Neural cell (in vitro differentiated cells): ENCODE measurements at regions not wholly inside any gene's neighbourhood (a gene's known extent, or its start where the extent isn't known, plus 50 kb on each side); places are given as distances from the start of the nearest gene placed in this dataset.

Source experiments
- H2AFZ ChIP-seq: fragments of 200-600, 300-800 bp; sonication (generic), shearing (Covaris generic); 2 replicates; pipeline ENCODE4 v1.6.0; 2014; ENCODE audit warnings: low read depth, mild to moderate bottlenecking, antibody characterized with exemption, low read length, moderate library complexity
- H3F3A ChIP-seq: fragments of 200-600 bp; shearing (Covaris generic); 2 replicates; pipeline ENCODE4 v1.6.1; 2016; ENCODE audit warnings: mild to moderate bottlenecking, moderate library complexity, mixed read lengths, antibody characterized with exemption, low read length; ENCODE audit not compliant: insufficient read depth, poor library complexity, severe bottlenecking
- H3K27ac ChIP-seq: fragments of 200-600, 300-800 bp; sonication (generic), shearing (Covaris generic); 2 replicates; pipeline ENCODE4 v1.5.1; 2014; ENCODE audit warnings: mild to moderate bottlenecking, low read length, moderate library complexity
- H3K27me3 ChIP-seq: fragments of 300-800, 200-600 bp; sonication (generic), shearing (Covaris generic); 2 replicates; pipeline ENCODE4 v1.6.0; 2014; ENCODE audit warnings: mild to moderate bottlenecking, low read depth, low read length, moderate library complexity; ENCODE audit not compliant: insufficient read depth
- H3K36me3 ChIP-seq: fragments of 300-800, 200-600 bp; sonication (generic), shearing (Covaris generic); 2 replicates; pipeline ENCODE4 v1.5.1; 2014; ENCODE audit warnings: mild to moderate bottlenecking, antibody characterized with exemption, low read length, moderate library complexity; ENCODE audit not compliant: insufficient read depth
- H3K4me2 ChIP-seq: fragments of 300-800, 200-600 bp; sonication (generic), shearing (Covaris generic); 2 replicates; pipeline ENCODE4 v1.6.0; 2014; ENCODE audit warnings: mild to moderate bottlenecking, low read length
- H3K4me3 ChIP-seq: fragments of 300-800, 200-600 bp; sonication (generic), shearing (Covaris generic); 2 replicates; pipeline ENCODE4 v1.5.1; 2014; ENCODE audit warnings: mild to moderate bottlenecking, low read length, moderate library complexity
- H3K79me2 ChIP-seq: fragments of 200-600 bp; shearing (Covaris generic); replicated peaks from 2 replicates; pipeline ENCODE4 v1.6.0; 2014; ENCODE audit warnings: mild to moderate bottlenecking, low read length, moderate library complexity; ENCODE audit not compliant: insufficient read depth
- H3K9ac ChIP-seq: fragments of 300-800, 200-600 bp; sonication (generic), shearing (Covaris generic); 2 replicates; pipeline ENCODE4 v1.6.1; 2016; ENCODE audit warnings: mild to moderate bottlenecking, low read length, mixed read lengths
- H3K9me2 ChIP-seq: fragments of 200-600 bp; shearing (Covaris generic); 2 replicates; pipeline ENCODE4 v1.6.1; 2016; ENCODE audit warnings: mild to moderate bottlenecking, low read length, mixed read lengths; ENCODE audit not compliant: insufficient read depth
- H3K9me3 ChIP-seq: fragments of 200-600, 300-800 bp; sonication (generic), shearing (Covaris generic); 2 replicates; pipeline ENCODE4 v1.6.1; 2016; ENCODE audit warnings: mild to moderate bottlenecking, mixed run types, low read length, moderate library complexity, mixed read lengths
- H4K20me1 ChIP-seq: fragments of 200-600 bp; shearing (Covaris generic); 2 replicates; pipeline ENCODE4 v1.6.1; 2016; ENCODE audit warnings: mild to moderate bottlenecking, mixed run types; ENCODE audit not compliant: insufficient read depth
- CTCF ChIP-seq: fragments of 450-650 bp; IDR thresholded peaks from 2 replicates; pipeline ENCODE4 v1.5.1; 2014; ENCODE audit warnings: antibody characterized with exemption, mild to moderate bottlenecking, moderate library complexity; ENCODE audit not compliant: poor library complexity, severe bottlenecking
- EP300 ChIP-seq: fragments of 450-650 bp; conservative IDR thresholded peaks from 2 replicates; pipeline ENCODE4 v1.6.1; 2014; ENCODE audit warnings: antibody characterized with exemption, mild to moderate bottlenecking, moderate library complexity; ENCODE audit not compliant: poor library complexity, severe bottlenecking
- EZH2 ChIP-seq: fragments of 200-600, 300-800 bp; shearing (Covaris generic), sonication (generic); IDR thresholded peaks from 2 replicates; pipeline ENCODE4 v1.6.1; 2014; ENCODE audit warnings: antibody characterized with exemption, low read length, borderline replicate concordance, mild to moderate bottlenecking; ENCODE audit not compliant: insufficient read depth, poor library complexity, severe bottlenecking
- MXI1 ChIP-seq: fragments of 450-650 bp; conservative IDR thresholded peaks from 2 replicates; pipeline ENCODE4 v1.6.1; 2014; ENCODE audit warnings: antibody characterized with exemption, mild to moderate bottlenecking; ENCODE audit not compliant: poor library complexity, severe bottlenecking
- POLR2AphosphoS5 ChIP-seq: IDR thresholded peaks from 2 replicates; pipeline ENCODE4 v1.6.1; 2012
- RAD21 ChIP-seq: fragments of 450-650 bp; conservative IDR thresholded peaks from 2 replicates; pipeline ENCODE4 v1.6.1; 2014; ENCODE audit warnings: antibody characterized with exemption, mild to moderate bottlenecking, moderate library complexity
- REST ChIP-seq: IDR thresholded peaks from 2 replicates; pipeline ENCODE4 v1.6.1; 2012; ENCODE audit warnings: borderline replicate concordance
- SMC3 ChIP-seq: fragments of 450-650 bp; conservative IDR thresholded peaks from 2 replicates; pipeline ENCODE4 v1.6.1; 2014; ENCODE audit warnings: antibody characterized with exemption, mild to moderate bottlenecking, moderate library complexity; ENCODE audit not compliant: poor library complexity
- TAF1 ChIP-seq: IDR thresholded peaks from 2 replicates; pipeline ENCODE4 v1.6.1; 2012; ENCODE audit warnings: low read depth

- H3K4me3 ChIP-seq, result no peak overlapping the region
These were observed 387.2 kb upstream of the NCAM2 start for GRCh38 chr21:20611008-20611407.

GRCh38 chr21:20613654-20614053, 384.6 kb upstream of the NCAM2 start:
- Histone ChIP-seq H3K9me2 (no peaks in the 10 kb centered on the region), H3K79me2 (no peaks in the 10 kb centered on the region), H3K9ac (no peak overlapping the region), H2AFZ (no peak overlapping the region), H3K9me3 (no peaks in the 10 kb centered on the region), H4K20me1 (no peaks in the 10 kb centered on the region), H3K4me3 (no peak overlapping the region), H3F3A (no peaks in the 10 kb centered on the region), H3K36me3 (no peaks in the 10 kb centered on the region), H3K27ac (no peak overlapping the region), H3K4me2 (no peak overlapping the region), H3K27me3 (no peaks in the 10 kb centered on the region)
- TF ChIP-seq MXI1 (no peak), RAD21 (no peak), TAF1 (no peak), EP300 (no peak), SMC3 (no peak), REST (no peak), CTCF (no peak)

More at GRCh38 chr21:20611008-20611407, 387.2 kb upstream of the NCAM2 start:
- Histone ChIP-seq H3K9me2 (no peaks in the 10 kb centered on the region), H3K4me2 (no peak overlapping the region), H2AFZ (no peak overlapping the region), H3F3A (no peaks in the 10 kb centered on the region), H3K79me2 (no peaks in the 10 kb centered on the region), H3K27ac (no peak overlapping the region), H3K9me3 (no peaks in the 10 kb centered on the region), H4K20me1 (no peaks in the 10 kb centered on the region), H3K9ac (no peak overlapping the region), H3K36me3 (no peaks in the 10 kb centered on the region), H3K27me3 (no peaks in the 10 kb centered on the region)
- no peak for TF ChIP-seq EP300
- TF ChIP-seq POLR2AphosphoS5, result no peak
- no peak for TF ChIP-seq RAD21
- TF ChIP-seq CTCF, result no peak
- TF ChIP-seq MXI1, result no peak
- no peak for TF ChIP-seq TAF1
- no peak for TF ChIP-seq EZH2
- TF ChIP-seq SMC3, result no peak
- no peak for TF ChIP-seq REST
